ENCODE measurements at regions not wholly inside any gene's neighbourhood (a gene's known extent, or its start where the extent isn't known, plus 50 kb on each side); places are given as distances from the start of the nearest gene placed in this dataset.
"Not testable (repeated sequence)": the region's sequence is repeated elsewhere in the genome, so short reads cannot be mapped to it uniquely, and the experiment has no call there.

DNA sequence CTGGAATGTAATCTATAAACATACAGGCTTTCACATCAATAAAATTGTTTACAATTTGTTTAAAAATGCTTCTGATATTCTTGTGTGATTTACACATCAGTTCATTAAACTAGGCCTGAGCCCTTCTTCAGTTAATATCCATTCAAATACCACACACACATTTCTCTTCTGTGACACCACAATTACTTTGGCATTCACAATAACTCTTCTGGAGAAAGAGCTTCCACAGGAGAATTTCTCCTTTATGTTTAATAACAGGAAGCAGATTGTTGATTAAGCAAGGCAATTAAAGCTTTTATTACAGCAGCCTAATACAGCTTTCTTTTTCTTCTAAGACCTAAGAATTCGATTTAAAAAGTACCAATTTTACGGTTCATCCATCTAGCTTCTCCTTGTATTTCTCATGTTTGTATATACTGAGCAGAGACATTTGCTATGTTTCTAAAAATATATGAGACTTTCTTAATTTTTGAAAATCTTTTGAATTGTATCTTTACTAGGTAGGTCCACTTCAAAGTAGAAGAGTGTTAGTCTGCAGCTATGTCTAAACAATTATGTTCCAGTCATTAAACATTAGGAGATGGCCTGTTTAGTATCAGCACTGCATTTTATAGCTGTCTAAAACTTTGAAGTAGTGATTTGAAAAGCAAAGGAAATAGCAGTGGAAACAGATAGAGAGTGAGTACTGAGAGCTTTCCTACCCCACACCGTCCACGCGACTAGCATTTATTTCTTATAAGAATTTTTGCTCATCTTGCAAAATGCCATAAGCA lies 511.1 kb upstream of the UBE2E2 start:
- TF ChIP-seq, protein P1, sequence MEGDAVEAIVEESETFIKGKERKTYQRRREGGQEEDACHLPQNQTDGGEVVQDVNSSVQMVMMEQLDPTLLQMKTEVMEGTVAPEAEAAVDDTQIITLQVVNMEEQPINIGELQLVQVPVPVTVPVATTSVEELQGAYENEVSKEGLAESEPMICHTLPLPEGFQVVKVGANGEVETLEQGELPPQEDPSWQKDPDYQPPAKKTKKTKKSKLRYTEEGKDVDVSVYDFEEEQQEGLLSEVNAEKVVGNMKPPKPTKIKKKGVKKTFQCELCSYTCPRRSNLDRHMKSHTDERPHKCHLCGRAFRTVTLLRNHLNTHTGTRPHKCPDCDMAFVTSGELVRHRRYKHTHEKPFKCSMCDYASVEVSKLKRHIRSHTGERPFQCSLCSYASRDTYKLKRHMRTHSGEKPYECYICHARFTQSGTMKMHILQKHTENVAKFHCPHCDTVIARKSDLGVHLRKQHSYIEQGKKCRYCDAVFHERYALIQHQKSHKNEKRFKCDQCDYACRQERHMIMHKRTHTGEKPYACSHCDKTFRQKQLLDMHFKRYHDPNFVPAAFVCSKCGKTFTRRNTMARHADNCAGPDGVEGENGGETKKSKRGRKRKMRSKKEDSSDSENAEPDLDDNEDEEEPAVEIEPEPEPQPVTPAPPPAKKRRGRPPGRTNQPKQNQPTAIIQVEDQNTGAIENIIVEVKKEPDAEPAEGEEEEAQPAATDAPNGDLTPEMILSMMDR (IDR thresholded peaks at IDR 0.05), result no peak
- no peak overlapping the region for H3K4me3 ChIP-seq
- DNase-seq, result peak in 2 of 4 donors; percentile 19 to 20
- no peak overlapping the region for H3K27ac ChIP-seq
- no peak for ATAC-seq
- no peaks in the 10 kb centered on the region for H3K4me1 ChIP-seq
- intact Hi-C loops (cut with DNase I), result no loop called here
- no peaks in the 10 kb centered on the region for H3K36me3 ChIP-seq
- H3K27me3 ChIP-seq, result no peaks in the 10 kb centered on the region
- H3K9me3 ChIP-seq, result no peaks in the 10 kb centered on the region

DNA sequence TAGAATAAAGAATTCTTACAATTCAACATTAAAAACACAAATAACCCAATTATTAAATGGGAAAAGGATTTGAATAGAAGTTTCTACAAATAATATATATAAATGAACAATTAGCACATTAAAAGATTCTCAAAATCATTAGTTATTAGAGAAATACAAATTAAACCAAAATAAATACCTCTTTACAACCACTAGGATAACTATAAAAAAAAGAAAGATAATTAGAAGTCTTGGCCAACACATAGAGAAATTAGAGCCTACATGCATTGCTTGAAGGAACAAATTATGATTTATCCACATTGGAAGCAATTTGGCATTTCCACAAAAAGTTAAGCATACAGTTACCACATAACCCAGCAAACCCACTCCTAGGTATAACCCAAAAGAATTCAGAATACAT lies 502.3 kb upstream of the UBE2E2 start:
- intact Hi-C loops (cut with DNase I), result no loop called here
- H3K4me3 ChIP-seq, result no peak overlapping the region
- H3K9me3 ChIP-seq, result no peaks in the 10 kb centered on the region
- ATAC-seq, result no peak
- H3K4me1 ChIP-seq, result no peaks in the 10 kb centered on the region
- H3K27ac ChIP-seq, result no peak overlapping the region
- H3K36me3 ChIP-seq, result no peaks in the 10 kb centered on the region
- no peak for DNase-seq
- TF ChIP-seq, protein P1 (IDR thresholded peaks at IDR 0.05), result no peak
- H3K27me3 ChIP-seq, result no peaks in the 10 kb centered on the region

DNA sequence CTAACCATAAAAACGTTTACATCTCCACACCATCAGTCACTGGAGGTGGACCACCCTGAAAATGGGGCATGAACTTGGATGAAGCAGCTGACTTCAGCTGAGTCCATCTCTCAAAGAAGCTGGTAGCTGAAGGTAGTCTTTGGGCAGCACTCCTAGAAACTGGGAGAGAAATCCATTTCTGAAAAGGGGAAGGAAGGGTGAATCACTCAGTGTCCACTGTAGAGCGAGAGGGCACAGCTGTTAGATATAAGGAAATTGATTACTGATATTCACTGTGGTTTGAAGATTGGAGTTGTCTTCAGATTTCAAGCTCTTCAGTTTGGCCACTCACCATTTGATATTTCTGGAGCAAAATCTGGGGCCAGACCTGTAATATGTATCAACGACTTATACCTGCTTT lies 499.0 kb upstream of the UBE2E2 start:
- no peak for DNase-seq
- H3K4me1 ChIP-seq, result no peaks in the 10 kb centered on the region
- TF ChIP-seq, protein P1 (IDR thresholded peaks at IDR 0.05), result no peak
- H3K9me3 ChIP-seq, result peaks cover 0 to 5% of the 10 kb centered on the region in 2 donors
- no peaks in the 10 kb centered on the region for H3K36me3 ChIP-seq
- intact Hi-C loops (cut with DNase I), result no loop called here
- H3K27ac ChIP-seq, result no peak overlapping the region
- no peak overlapping the region for H3K4me3 ChIP-seq
- no peaks in the 10 kb centered on the region for H3K27me3 ChIP-seq
- ATAC-seq, result no peak

DNA sequence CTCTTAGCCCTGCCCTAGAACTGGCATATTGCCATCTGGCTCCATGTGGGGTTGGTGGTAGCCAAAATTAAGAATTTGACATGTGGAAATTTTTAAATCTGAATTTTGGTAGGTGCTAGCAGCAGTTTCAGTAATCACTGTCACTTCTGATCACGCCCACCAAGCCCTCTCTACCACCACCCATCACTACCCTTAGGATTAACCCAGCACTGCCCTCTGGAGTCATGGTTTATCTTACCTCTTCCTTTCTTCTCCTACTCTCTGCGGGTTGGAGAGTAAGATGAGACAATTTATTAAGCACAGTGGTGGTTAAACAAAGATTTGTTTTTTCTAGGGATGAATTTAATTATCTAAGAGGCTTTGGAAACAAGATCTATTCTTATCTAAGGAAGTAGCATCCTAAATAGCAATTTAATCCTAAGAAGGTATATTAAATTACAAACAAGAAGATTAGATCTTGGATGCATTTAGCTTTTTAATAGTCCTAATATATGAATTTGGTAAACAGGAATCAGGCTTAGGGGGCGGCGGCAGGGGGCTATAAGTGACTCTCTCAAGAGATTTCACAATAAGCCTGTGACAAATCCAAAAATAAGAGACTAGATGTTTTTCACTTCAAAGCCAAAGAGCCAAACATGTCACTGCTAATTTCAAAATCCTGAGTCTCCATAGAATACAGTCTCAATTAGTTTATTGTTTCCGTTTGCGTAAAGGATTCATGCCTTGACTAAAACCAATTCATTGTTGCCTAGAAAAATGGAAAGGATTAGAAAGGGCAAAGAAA lies 498.4 kb upstream of the UBE2E2 start:
- Histone ChIP-seq H3K4me3 (no peak overlapping the region), H3K4me1 (no peaks in the 10 kb centered on the region), H3K27me3 (no peaks in the 10 kb centered on the region), H3K36me3 (no peaks in the 10 kb centered on the region), H3K27ac (no peak overlapping the region), H3K9me3 (peaks cover 0 to 5% of the 10 kb centered on the region in 2 donors)
- TF ChIP-seq, protein P1 (IDR thresholded peaks at IDR 0.05), result no peak
- intact Hi-C loops (cut with DNase I), result no loop called here
- DNase-seq (peak in 1 of 4 donors; percentile 10), ATAC-seq (no peak)

DNA sequence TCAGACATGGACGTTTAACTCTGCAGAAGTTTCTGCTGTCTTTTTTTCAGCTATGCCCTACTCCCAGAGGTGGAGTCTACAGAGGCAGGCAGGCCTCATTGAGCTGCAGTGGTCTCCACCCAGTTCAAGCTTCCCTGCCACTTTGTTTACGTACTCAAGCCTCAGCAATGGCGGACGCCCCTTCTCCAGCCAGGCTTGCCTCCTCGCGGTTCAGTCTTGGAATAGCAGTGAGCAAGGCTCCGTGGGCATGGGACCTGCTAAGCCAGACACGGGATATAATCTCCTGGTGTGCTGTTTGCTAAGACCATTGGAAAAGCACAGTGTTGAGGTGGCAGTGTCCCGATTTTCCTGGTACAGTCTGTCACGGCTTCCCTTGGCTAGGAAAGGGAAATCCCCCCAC lies 496.2 kb upstream of the UBE2E2 start:
- ATAC-seq; H3K27ac ChIP-seq; H3K27me3 ChIP-seq; H3K4me3 ChIP-seq; intact Hi-C loops (cut with DNase I); H3K36me3 ChIP-seq; H3K4me1 ChIP-seq; H3K9me3 ChIP-seq: not testable (repeated sequence)
- DNase-seq, result peak in 1 of 4 donors; percentile 24

All from left lung (tissue), 4 donors.